PC-3 (cell line): ENCODE measurements at regions not wholly inside any gene's neighbourhood (a gene's known extent, or its start where the extent isn't known, plus 50 kb on each side); places are given as distances from the start of the nearest gene placed in this dataset.

Experiments used
- CTCF ChIP-seq: fragments of 300-600 bp; sonication (generic); conservative IDR thresholded peaks from 2 replicates; pipeline ENCODE4 v1.5.1; 2017; ENCODE audit warnings: antibody characterized with exemption, low read depth, mild to moderate bottlenecking, low read length
- EZH2 ChIP-seq: fragments of 300-600 bp; sonication (generic); IDR thresholded peaks from one replicate; pipeline ENCODE4 v1.6.1; 2017; ENCODE audit warnings: antibody characterized with exemption, mild to moderate bottlenecking, low read length; ENCODE audit not compliant: unreplicated experiment

- no peak for TF ChIP-seq CTCF
- no peak for TF ChIP-seq EZH2
These were observed 553.8 kb downstream of the CCER1 start for GRCh38 chr12:90401185-90401584.
